ENCODE measurements at regions not wholly inside any gene's neighbourhood (a gene's known extent, or its start where the extent isn't known, plus 50 kb on each side); places are given as distances from the start of the nearest gene placed in this dataset.

- TF ChIP-seq CBX2 (IDR thresholded peaks at IDR 0.05; ENCODE audit: borderline replicate concordance, low read depth) (no peak), CTCF (IDR thresholded peaks at IDR 0.05) (no peak), SMC3 (IDR thresholded peaks at IDR 0.05) (no peak), CBX8 (IDR thresholded peaks at IDR 0.05) (no peak), RAD21 (conservative IDR thresholded peaks at IDR 0.05 in 1 of 2, IDR thresholded peaks at IDR 0.05 in 1 of 2) (no peak), MAX (IDR thresholded peaks at IDR 0.05) (no peak), RFX5 (IDR thresholded peaks at IDR 0.05) (no peak), POLR2A (IDR thresholded peaks at IDR 0.05; ENCODE audit: low read length) (no peak), NR3C1 (IDR thresholded peaks at IDR 0.05) (no peak), BHLHE40 (IDR thresholded peaks at IDR 0.05; ENCODE audit: low read depth, low read length) (no peak), EHF (CRISPR knock-in tag; IDR thresholded peaks at IDR 0.05) (no peak), ZFP36 (IDR thresholded peaks at IDR 0.05; ENCODE audit: borderline replicate concordance, partially characterized antibody) (no peak), CHD2 (IDR thresholded peaks at IDR 0.05; ENCODE audit: low read length, partially characterized antibody) (no peak), MYC (IDR thresholded peaks at IDR 0.05; ENCODE audit: borderline replicate concordance, low read length) (no peak)
Measured at GRCh38 chr1:192252776-192253175, 64.0 kb upstream of the RGS21 start.
